K562 (cell line): ENCODE measurements at regions not wholly inside any gene's neighbourhood (a gene's known extent, or its start where the extent isn't known, plus 50 kb on each side); places are given as distances from the start of the nearest gene placed in this dataset.

Source experiments
- ATAC-seq: fragments of 200-7000 bp; cut with Tn5 transposase; 3 replicates; pipeline ENCODE4 v1.9.1; 2020; ENCODE audit warnings: moderate library complexity
- BruUV-seq: library from RNA; stranded (reverse); fragments of 400-500 nt; replicated peaks from 2 replicates; lab custom pipeline; 2021; lab: Mats Ljungman, UMichigan
- CTCF ChIA-PET: fragments of 300-600 bp; formaldehyde crosslinking; extraction: SDS; loops from one replicate; lab custom pipeline; 2021; ENCODE audit warnings: low intra/inter-chr PET ratio; lab: Yijun Ruan, JAX
- POLR2A ChIA-PET: fragments of 300-600, 350-650 bp; sonication (Branson Sonifier 250); formaldehyde crosslinking; extraction: SDS; loops from one replicate; lab custom pipeline; 2021; ENCODE audit warnings: antibody characterized with exemption, inconsistent platforms; lab: Yijun Ruan, JAX
- DNase-seq, 4 experiments: peaks; one replicate each; pipeline versions ENCODE4 v3.0.0 to v3.0.0-alpha.2; 2011 to 2018; ENCODE audit warnings: low spot score in 3 of 4, mixed read lengths in 3 of 4; ENCODE audit errors: extremely low read depth in 1 of 4
- FAIRE-seq: peaks from 2 replicates; lab custom pipeline; 2011; peaks lifted over from hg19 to GRCh38; lab: Jason Lieb, UNC
- H2AFZ ChIP-seq: 2 replicates; pipeline ENCODE4 v1.6.0; 2011; ENCODE audit warnings: low read depth, low read length, control low read depth, inconsistent platforms
- H3K27ac ChIP-seq: fragments of 200-600 bp; 3 replicates; pipeline ENCODE4 v1.8.0; 2011; ENCODE audit warnings: low read depth, mild to moderate bottlenecking, control low read depth, inconsistent platforms, low read length, moderate library complexity, mixed read lengths; ENCODE audit errors: extremely low read depth
- H3K27me3 ChIP-seq, 2 experiments: fragments of 300-600 bp in 1 of 2; 2 replicates in 1 of 2; 3 replicates in 1 of 2; pipeline versions ENCODE4 v1.6.0 to v1.8.0; 2011; ENCODE audit warnings: inconsistent platforms in 2 of 2, low read length in 2 of 2, mild to moderate bottlenecking in 1 of 2, mixed read lengths in 1 of 2, moderate library complexity in 1 of 2; ENCODE audit not compliant: control insufficient read depth in 2 of 2, insufficient read depth in 2 of 2
- H3K36me3 ChIP-seq: fragments of 300-600 bp; 3 replicates; pipeline ENCODE4 v1.8.0; 2011; ENCODE audit warnings: mild to moderate bottlenecking, low read length, inconsistent platforms; ENCODE audit not compliant: control insufficient read depth, insufficient read depth
- H3K4me1 ChIP-seq, 2 experiments: fragments of 200-600 bp in 1 of 2; replicated peaks in 1 of 2; 2 replicates in 1 of 2; 3 replicates in 1 of 2; pipeline versions ENCODE4 v1.5.1 to v1.8.0; 2011; ENCODE audit warnings: inconsistent platforms in 2 of 2, low read length in 2 of 2, mild to moderate bottlenecking in 1 of 2, mixed read lengths in 1 of 2, moderate library complexity in 1 of 2; ENCODE audit not compliant: control insufficient read depth in 2 of 2, insufficient read depth in 2 of 2
- H3K4me2 ChIP-seq: 2 replicates; pipeline ENCODE4 v1.6.1; 2011; ENCODE audit warnings: low read length, control low read depth, inconsistent platforms, mixed read lengths; ENCODE audit not compliant: insufficient read depth
- H3K4me3 ChIP-seq: fragments of 200-600 bp; sonication (generic), shearing (Covaris generic); 2 replicates; pipeline ENCODE4 v1.5.1; 2016; ENCODE audit warnings: control low read depth, inconsistent platforms
- H3K79me2 ChIP-seq: fragments of 200-600 bp; 3 replicates; pipeline ENCODE4 v1.8.0; 2011; ENCODE audit warnings: low read length, inconsistent platforms; ENCODE audit not compliant: control insufficient read depth, insufficient read depth
- H3K9ac ChIP-seq, 2 experiments: 2 replicates each; pipeline versions ENCODE4 v1.6.0 to v1.6.1; 2011; ENCODE audit warnings: low read depth in 2 of 2, low read length in 2 of 2, control low read depth in 1 of 2, inconsistent platforms in 1 of 2, mild to moderate bottlenecking in 1 of 2, mixed read lengths in 1 of 2; ENCODE audit not compliant: insufficient read depth in 1 of 2
- H3K9me1 ChIP-seq: one replicate; pipeline ENCODE4 v1.6.0; 2011; ENCODE audit warnings: inconsistent platforms, mild to moderate bottlenecking, low read length, moderate library complexity; ENCODE audit not compliant: control insufficient read depth, insufficient read depth
- H3K9me3 ChIP-seq: replicated peaks from 2 replicates; pipeline ENCODE4 v1.5.1; 2011; ENCODE audit warnings: low read depth, low read length, inconsistent platforms; ENCODE audit not compliant: control insufficient read depth, insufficient read depth
- H4K20me1 ChIP-seq: replicated peaks from 2 replicates; pipeline ENCODE4 v1.6.1; 2011; ENCODE audit warnings: low read length, inconsistent platforms, mixed read lengths; ENCODE audit not compliant: control insufficient read depth, insufficient read depth
- ADNP ChIP-seq: fragments of 200-800 bp; sonication (Bioruptor generic); IDR thresholded peaks from 2 replicates; pipeline ENCODE4 v1.6.1; 2016; ENCODE audit warnings: missing genetic modification characterization, missing compliant biosample characterization
- BDP1 ChIP-seq: IDR thresholded peaks from 3 replicates; pipeline ENCODE4 v1.6.1; 2011; ENCODE audit not compliant: insufficient read length, insufficient read depth
- BMI1 ChIP-seq: fragments of 150-350 bp; IDR thresholded peaks from 2 replicates; pipeline ENCODE4 v1.6.1; 2014; ENCODE audit warnings: low read length
- CHD4 ChIP-seq: fragments of 200-600 bp; sonication (generic); IDR thresholded peaks from 3 replicates; pipeline ENCODE4 v1.6.1; 2012; ENCODE audit warnings: low read depth, mild to moderate bottlenecking, mixed read lengths, low read length, inconsistent platforms; ENCODE audit not compliant: insufficient read depth, insufficient replicate concordance, poor library complexity, severe bottlenecking
- CREB3L1 ChIP-seq: fragments of 450-650 bp; IDR thresholded peaks from 2 replicates; pipeline ENCODE4 v1.6.1; 2014; ENCODE audit warnings: low read depth, mild to moderate bottlenecking, moderate library complexity, borderline replicate concordance
- GTF2E2 ChIP-seq: fragments of 200-800 bp; sonication (Bioruptor generic); IDR thresholded peaks from 2 replicates; pipeline ENCODE4 v1.6.1; 2016; ENCODE audit warnings: missing genetic modification characterization, missing compliant biosample characterization
- HNRNPLL ChIP-seq: fragments of 200-400 bp; formaldehyde crosslinking; IDR thresholded peaks from 2 replicates; pipeline ENCODE4 v1.6.1; 2017; ENCODE audit warnings: low read length, low read depth, mild to moderate bottlenecking; ENCODE audit not compliant: poor library complexity, severe bottlenecking
- KAT7 ChIP-seq: sonication (generic); formaldehyde crosslinking; IDR thresholded peaks from 2 replicates; pipeline ENCODE4 v1.8.0; 2022; ENCODE audit warnings: missing genetic modification reagents, mild to moderate bottlenecking, borderline replicate concordance
- MYBL2 ChIP-seq, 2 experiments: fragments of 450-650 bp in 1 of 2; sonication (generic) in 1 of 2; formaldehyde crosslinking in 1 of 2; IDR thresholded peaks; 2 replicates each; pipeline versions ENCODE4 v1.6.1 to v1.8.1; 2017 to 2022; ENCODE audit warnings: borderline replicate concordance in 1 of 2, inconsistent platforms in 1 of 2, low read depth in 1 of 2, mild to moderate bottlenecking in 1 of 2, missing genetic modification reagents in 1 of 2, moderate library complexity in 1 of 2
- NBN ChIP-seq: fragments of 450-650 bp; IDR thresholded peaks from 2 replicates; pipeline ENCODE4 v1.6.1; 2016; ENCODE audit warnings: low read depth, mild to moderate bottlenecking
- THAP7 ChIP-seq: fragments of 250-450 bp; sonication (Bioruptor Pico); IDR thresholded peaks from 2 replicates; pipeline ENCODE4 v1.5.0; 2021
- ZNF124 ChIP-seq: sonication (generic); formaldehyde crosslinking; IDR thresholded peaks from 2 replicates; pipeline ENCODE4 v1.8.1; 2022; ENCODE audit warnings: missing genetic modification reagents
- ZNF146 ChIP-seq: IDR thresholded peaks from one replicate; pipeline ENCODE4 v1.6.1; 2018; ENCODE audit warnings: missing compliant biosample characterization; ENCODE audit not compliant: unreplicated experiment
- ZNF280A ChIP-seq: fragments of 450-650 bp; IDR thresholded peaks from 2 replicates; pipeline ENCODE4 v1.6.1; 2018; ENCODE audit warnings: mild to moderate bottlenecking, low read depth; ENCODE audit not compliant: partially characterized antibody
- ZNF507 ChIP-seq: conservative IDR thresholded peaks from 2 replicates; pipeline ENCODE4 v1.6.1; 2017; ENCODE audit warnings: missing genetic modification characterization, missing compliant biosample characterization
- ZNF511 ChIP-seq: sonication (generic); formaldehyde crosslinking; IDR thresholded peaks from 2 replicates; pipeline ENCODE4 v1.8.0; 2022; ENCODE audit warnings: mild to moderate bottlenecking, missing genetic modification reagents
- ZNF696 ChIP-seq: fragments of 250-450 bp; sonication (Bioruptor Pico); conservative IDR thresholded peaks from 2 replicates; pipeline ENCODE4 v1.4.0; 2020; ENCODE audit warnings: mild to moderate bottlenecking, moderate library complexity
- ZNF717 ChIP-seq: fragments of 250-450 bp; sonication (Bioruptor Pico); IDR thresholded peaks from 2 replicates; pipeline ENCODE4 v1.5.0; 2021
- WGBS: fragments of 100-300 bp; shearing (Covaris generic); methylation state at CpG from one replicate; pipeline ENCODE4 v1.1.6; 2016; ENCODE audit warnings: low coverage, mixed read lengths; ENCODE audit not compliant: insufficient coverage; ENCODE audit errors: missing lambda C conversion rate; 5-methylcytosine and 5-hydroxymethylcytosine counted together
- in situ Hi-C: fragments of 300-500 bp; cut with MboI; formaldehyde crosslinking; loops from 4 replicates; pipeline ENCODE4 v1.15.0; 2018; ENCODE audit warnings: inconsistent platforms, mixed read lengths
- intact Hi-C: fragments of 100-400 bp; cut with micrococcal nuclease; formaldehyde crosslinking; loops from 2 replicates; pipeline ENCODE4 v1.14.2; 2022

DNA sequence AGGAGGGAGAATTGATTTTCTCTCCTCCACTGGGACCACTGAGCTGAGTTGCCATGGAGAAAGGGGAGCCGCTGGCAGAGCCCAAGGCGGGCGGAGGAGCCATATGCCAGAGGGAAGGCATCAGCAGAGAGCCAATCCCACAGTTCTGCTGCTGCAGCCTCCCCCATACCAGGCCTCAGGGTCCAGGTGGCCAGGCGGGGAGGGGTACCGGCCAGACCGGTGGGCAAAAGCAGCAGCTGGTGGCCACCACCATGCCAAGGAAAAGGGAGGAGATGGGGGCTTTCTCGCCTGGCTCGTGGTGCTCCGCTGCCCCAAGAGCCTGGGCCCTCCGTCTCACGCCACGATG lies 72.8 kb downstream of the PITPNM2 start:
- Histone ChIP-seq H3K4me3 (no peak overlapping the region), H3K9ac (no peak overlapping the region), H2AFZ (no peak overlapping the region), H3K4me2 (no peak overlapping the region), H3K27ac (no peak overlapping the region), H3K9me3 (no peaks in the 10 kb centered on the region), H3K27me3 (no peaks in the 10 kb centered on the region), H4K20me1 (peaks cover 9% of the 10 kb centered on the region; the same call in 1 of the 2 replicates), H3K4me1 (peaks cover 13 to 26% of the 10 kb centered on the region in 2 experiments; a peak in 4 of 5 replicates), H3K79me2 (no peaks in the 10 kb centered on the region), H3K9me1 (peaks cover 4% of the 10 kb centered on the region), H3K36me3 (no peaks in the 10 kb centered on the region; the same call in 2 of the 3 replicates)
- ChIA-PET CTCF (no interaction called here), POLR2A (interaction anchor here (1.4 to 1.7 kb wide), 2 partner anchors 9 to 17 kb away, joined by 3 read pairs; no protein-coding TSS in a partner anchor)
- DNase-seq (no peak), FAIRE-seq (no peak), ATAC-seq (no peak)
- in situ Hi-C loops (no loop called here), intact Hi-C loops (no loop called here)
- no TSS peak for BruUV-seq
- 70% methylated on average over 9 of the region's 12 CpGs for WGBS
- TF ChIP-seq ZNF507 (tag) (no peak), CHD4 (no peak), ZNF146 (no peak), ZNF124 (CRISPR knock-in tag) (no peak), ADNP (tag) (no peak), HNRNPLL (no peak), BDP1 (no peak), GTF2E2 (no peak), ZNF696 (CRISPR knock-in tag) (no peak), THAP7 (no peak), ZNF280A (no peak), NBN (no peak), BMI1 (no peak), ZNF717 (CRISPR knock-in tag) (no peak), ZNF511 (CRISPR knock-in tag) (no peak), CREB3L1 (no peak), KAT7 (CRISPR knock-in tag) (no peak), MYBL2 (IDR thresholded peaks at IDR 0.05; ENCODE audit: low read depth) (no peak), MYBL2 (CRISPR knock-in tag; IDR thresholded peaks at IDR 0.05; ENCODE audit: borderline replicate concordance) (no peak)
